A673 (cell line): ENCODE measurements at regions not wholly inside any gene's neighbourhood (a gene's known extent, or its start where the extent isn't known, plus 50 kb on each side); places are given as distances from the start of the nearest gene placed in this dataset.

Experiments
- EZH2 ChIP-seq: fragments of 200-600 bp; sonication (generic); IDR thresholded peaks from 2 replicates; pipeline ENCODE4 v1.6.1; 2017; ENCODE audit warnings: borderline replicate concordance, low read depth, mild to moderate bottlenecking, mixed read lengths, antibody characterized with exemption, low read length; ENCODE audit not compliant: poor library complexity, severe bottlenecking
- TF ChIP-seq, protein P1 (sequence below): fragments of 300-800, 200-600 bp; sonication (generic); conservative IDR thresholded peaks from 2 replicates; pipeline ENCODE4 v1.5.1; 2017; ENCODE audit warnings: low read depth, mild to moderate bottlenecking, antibody characterized with exemption, low read length, moderate library complexity, mixed read lengths

DNA sequence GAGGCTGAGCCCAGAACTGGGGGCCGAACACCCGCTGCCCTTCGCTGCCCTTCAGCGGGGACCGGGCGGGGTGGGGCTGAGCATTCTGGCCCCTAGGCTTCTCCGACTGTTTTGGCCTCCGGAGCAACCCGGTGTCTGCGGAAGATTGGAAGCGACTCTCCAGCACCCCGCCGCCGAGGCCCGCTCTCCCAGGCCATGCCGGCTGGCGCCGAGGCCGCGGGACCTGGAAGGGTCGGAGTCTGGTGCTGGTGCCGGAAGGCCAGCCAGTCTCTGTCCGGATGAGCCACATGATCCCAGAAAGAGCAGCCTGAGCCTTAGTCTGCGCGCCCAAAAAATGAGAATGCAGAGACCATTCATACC lies 272.0 kb downstream of the FOXD2 start:
- TF ChIP-seq, protein P1, sequence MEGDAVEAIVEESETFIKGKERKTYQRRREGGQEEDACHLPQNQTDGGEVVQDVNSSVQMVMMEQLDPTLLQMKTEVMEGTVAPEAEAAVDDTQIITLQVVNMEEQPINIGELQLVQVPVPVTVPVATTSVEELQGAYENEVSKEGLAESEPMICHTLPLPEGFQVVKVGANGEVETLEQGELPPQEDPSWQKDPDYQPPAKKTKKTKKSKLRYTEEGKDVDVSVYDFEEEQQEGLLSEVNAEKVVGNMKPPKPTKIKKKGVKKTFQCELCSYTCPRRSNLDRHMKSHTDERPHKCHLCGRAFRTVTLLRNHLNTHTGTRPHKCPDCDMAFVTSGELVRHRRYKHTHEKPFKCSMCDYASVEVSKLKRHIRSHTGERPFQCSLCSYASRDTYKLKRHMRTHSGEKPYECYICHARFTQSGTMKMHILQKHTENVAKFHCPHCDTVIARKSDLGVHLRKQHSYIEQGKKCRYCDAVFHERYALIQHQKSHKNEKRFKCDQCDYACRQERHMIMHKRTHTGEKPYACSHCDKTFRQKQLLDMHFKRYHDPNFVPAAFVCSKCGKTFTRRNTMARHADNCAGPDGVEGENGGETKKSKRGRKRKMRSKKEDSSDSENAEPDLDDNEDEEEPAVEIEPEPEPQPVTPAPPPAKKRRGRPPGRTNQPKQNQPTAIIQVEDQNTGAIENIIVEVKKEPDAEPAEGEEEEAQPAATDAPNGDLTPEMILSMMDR, result no peak
- no peak for TF ChIP-seq EZH2
